ENCODE measurements at regions not wholly inside any gene's neighbourhood (a gene's known extent, or its start where the extent isn't known, plus 50 kb on each side); places are given as distances from the start of the nearest gene placed in this dataset.

DNA sequence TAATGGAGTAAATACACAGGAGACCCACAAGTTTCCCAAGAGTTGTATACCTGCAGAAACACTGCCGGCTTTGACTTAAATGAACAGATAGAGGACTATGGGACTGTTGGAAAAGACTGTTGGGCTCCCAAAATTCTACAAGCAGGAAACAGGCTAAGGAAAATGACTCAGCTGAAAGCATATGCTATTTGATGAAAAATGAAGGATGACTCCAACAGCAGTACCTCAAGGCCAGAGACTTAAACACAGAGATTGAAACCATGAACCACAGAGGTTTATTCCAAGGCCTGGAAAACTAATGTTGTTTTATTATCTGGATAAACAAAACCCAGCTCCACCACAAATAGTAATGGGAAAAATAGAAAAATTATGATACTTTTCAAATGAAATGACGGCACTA is 187.7 kb downstream of the TNFSF18 start:
- Histone ChIP-seq H3K27ac (ENCODE audit: low read length) (no peak overlapping the region), H3F3A (ENCODE audit: insufficient read depth, low read length, poor library complexity, severe bottlenecking) (no peaks in the 10 kb centered on the region), H3K27me3 (ENCODE audit: insufficient read depth, low read depth, low read length) (no peaks in the 10 kb centered on the region), H3K79me2 (replicated peaks; ENCODE audit: insufficient read depth, low read length) (no peaks in the 10 kb centered on the region), H3K4me2 (ENCODE audit: low read length) (no peak overlapping the region), H3K9ac (ENCODE audit: low read length) (no peak overlapping the region), H3K4me3 (ENCODE audit: low read length) (no peak overlapping the region), H2AFZ (ENCODE audit: low read depth, low read length) (no peak overlapping the region), H4K20me1 (ENCODE audit: insufficient read depth) (no peaks in the 10 kb centered on the region), H3K9me3 (ENCODE audit: low read length) (no peaks in the 10 kb centered on the region), H3K9me2 (ENCODE audit: insufficient read depth, low read length) (no peaks in the 10 kb centered on the region), H3K36me3 (ENCODE audit: insufficient read depth, low read length) (no peaks in the 10 kb centered on the region)
- TF ChIP-seq, protein P1, sequence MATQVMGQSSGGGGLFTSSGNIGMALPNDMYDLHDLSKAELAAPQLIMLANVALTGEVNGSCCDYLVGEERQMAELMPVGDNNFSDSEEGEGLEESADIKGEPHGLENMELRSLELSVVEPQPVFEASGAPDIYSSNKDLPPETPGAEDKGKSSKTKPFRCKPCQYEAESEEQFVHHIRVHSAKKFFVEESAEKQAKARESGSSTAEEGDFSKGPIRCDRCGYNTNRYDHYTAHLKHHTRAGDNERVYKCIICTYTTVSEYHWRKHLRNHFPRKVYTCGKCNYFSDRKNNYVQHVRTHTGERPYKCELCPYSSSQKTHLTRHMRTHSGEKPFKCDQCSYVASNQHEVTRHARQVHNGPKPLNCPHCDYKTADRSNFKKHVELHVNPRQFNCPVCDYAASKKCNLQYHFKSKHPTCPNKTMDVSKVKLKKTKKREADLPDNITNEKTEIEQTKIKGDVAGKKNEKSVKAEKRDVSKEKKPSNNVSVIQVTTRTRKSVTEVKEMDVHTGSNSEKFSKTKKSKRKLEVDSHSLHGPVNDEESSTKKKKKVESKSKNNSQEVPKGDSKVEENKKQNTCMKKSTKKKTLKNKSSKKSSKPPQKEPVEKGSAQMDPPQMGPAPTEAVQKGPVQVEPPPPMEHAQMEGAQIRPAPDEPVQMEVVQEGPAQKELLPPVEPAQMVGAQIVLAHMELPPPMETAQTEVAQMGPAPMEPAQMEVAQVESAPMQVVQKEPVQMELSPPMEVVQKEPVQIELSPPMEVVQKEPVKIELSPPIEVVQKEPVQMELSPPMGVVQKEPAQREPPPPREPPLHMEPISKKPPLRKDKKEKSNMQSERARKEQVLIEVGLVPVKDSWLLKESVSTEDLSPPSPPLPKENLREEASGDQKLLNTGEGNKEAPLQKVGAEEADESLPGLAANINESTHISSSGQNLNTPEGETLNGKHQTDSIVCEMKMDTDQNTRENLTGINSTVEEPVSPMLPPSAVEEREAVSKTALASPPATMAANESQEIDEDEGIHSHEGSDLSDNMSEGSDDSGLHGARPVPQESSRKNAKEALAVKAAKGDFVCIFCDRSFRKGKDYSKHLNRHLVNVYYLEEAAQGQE (IDR thresholded peaks at IDR 0.05; ENCODE audit: borderline replicate concordance), result no peak
- no peak for TF ChIP-seq MXI1 (conservative IDR thresholded peaks at IDR 0.05; ENCODE audit: poor library complexity, severe bottlenecking)
- TF ChIP-seq EZH2 (IDR thresholded peaks at IDR 0.05; ENCODE audit: borderline replicate concordance, insufficient read depth, low read length, poor library complexity, severe bottlenecking), result no peak
- TF ChIP-seq EP300 (conservative IDR thresholded peaks at IDR 0.05; ENCODE audit: poor library complexity, severe bottlenecking), result no peak
- no peak for TF ChIP-seq TAF1 (IDR thresholded peaks at IDR 0.05; ENCODE audit: low read depth)
- no peak for TF ChIP-seq POLR2AphosphoS5 (IDR thresholded peaks at IDR 0.05)
- no peak for TF ChIP-seq RAD21 (conservative IDR thresholded peaks at IDR 0.05)
- no peak for TF ChIP-seq SMC3 (conservative IDR thresholded peaks at IDR 0.05; ENCODE audit: poor library complexity)
- TF ChIP-seq, protein P2, sequence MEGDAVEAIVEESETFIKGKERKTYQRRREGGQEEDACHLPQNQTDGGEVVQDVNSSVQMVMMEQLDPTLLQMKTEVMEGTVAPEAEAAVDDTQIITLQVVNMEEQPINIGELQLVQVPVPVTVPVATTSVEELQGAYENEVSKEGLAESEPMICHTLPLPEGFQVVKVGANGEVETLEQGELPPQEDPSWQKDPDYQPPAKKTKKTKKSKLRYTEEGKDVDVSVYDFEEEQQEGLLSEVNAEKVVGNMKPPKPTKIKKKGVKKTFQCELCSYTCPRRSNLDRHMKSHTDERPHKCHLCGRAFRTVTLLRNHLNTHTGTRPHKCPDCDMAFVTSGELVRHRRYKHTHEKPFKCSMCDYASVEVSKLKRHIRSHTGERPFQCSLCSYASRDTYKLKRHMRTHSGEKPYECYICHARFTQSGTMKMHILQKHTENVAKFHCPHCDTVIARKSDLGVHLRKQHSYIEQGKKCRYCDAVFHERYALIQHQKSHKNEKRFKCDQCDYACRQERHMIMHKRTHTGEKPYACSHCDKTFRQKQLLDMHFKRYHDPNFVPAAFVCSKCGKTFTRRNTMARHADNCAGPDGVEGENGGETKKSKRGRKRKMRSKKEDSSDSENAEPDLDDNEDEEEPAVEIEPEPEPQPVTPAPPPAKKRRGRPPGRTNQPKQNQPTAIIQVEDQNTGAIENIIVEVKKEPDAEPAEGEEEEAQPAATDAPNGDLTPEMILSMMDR (IDR thresholded peaks at IDR 0.05; ENCODE audit: poor library complexity, severe bottlenecking), result no peak

DNA sequence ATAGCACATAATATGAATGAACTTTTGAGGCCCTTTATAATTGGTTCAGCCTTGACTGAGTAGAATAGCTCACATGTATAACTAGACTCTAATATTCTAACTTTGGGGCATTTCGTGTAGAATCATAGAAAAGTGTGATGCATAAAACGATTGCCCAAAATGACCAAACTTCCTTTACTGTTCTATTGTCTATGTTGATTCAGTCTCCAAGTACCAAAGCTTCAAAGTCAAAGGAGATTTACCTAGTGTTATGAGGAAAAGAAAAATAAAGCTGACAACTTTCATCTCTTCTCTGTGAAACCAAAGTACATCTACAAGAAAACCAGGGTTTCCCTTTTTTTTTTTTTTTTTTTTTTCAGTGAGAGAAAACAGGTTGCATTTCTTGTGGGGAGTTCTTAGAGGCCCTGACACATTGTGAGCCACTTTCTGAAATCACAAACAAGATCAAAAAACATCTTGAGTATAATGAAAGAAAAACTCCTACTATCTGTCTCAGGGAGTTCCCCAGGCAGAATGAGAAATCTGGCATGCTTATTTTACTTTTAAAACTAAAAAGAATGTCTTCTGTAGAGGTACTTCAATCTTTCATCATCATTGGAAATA is 183.4 kb downstream of the TNFSF18 start:
- Histone ChIP-seq H3K27me3 (ENCODE audit: insufficient read depth, low read depth, low read length) (no peaks in the 10 kb centered on the region), H3K9ac (ENCODE audit: low read length) (no peak overlapping the region), H3K27ac (ENCODE audit: low read length) (no peak overlapping the region), H4K20me1 (ENCODE audit: insufficient read depth) (no peaks in the 10 kb centered on the region), H3K4me3 (ENCODE audit: low read length) (no peak overlapping the region), H3K36me3 (ENCODE audit: insufficient read depth, low read length) (no peaks in the 10 kb centered on the region), H3K4me2 (ENCODE audit: low read length) (no peak overlapping the region), H3K79me2 (replicated peaks; ENCODE audit: insufficient read depth, low read length) (no peaks in the 10 kb centered on the region), H2AFZ (ENCODE audit: low read depth, low read length) (no peak overlapping the region), H3F3A (ENCODE audit: insufficient read depth, low read length, poor library complexity, severe bottlenecking) (no peaks in the 10 kb centered on the region), H3K9me2 (ENCODE audit: insufficient read depth, low read length) (no peaks in the 10 kb centered on the region), H3K9me3 (ENCODE audit: low read length) (no peaks in the 10 kb centered on the region)
- TF ChIP-seq POLR2AphosphoS5 (IDR thresholded peaks at IDR 0.05), result no peak
- TF ChIP-seq, protein P2 (IDR thresholded peaks at IDR 0.05; ENCODE audit: poor library complexity, severe bottlenecking), result no peak
- no peak for TF ChIP-seq SMC3 (conservative IDR thresholded peaks at IDR 0.05; ENCODE audit: poor library complexity)
- no peak for TF ChIP-seq EP300 (conservative IDR thresholded peaks at IDR 0.05; ENCODE audit: poor library complexity, severe bottlenecking)
- TF ChIP-seq, protein P1 (IDR thresholded peaks at IDR 0.05; ENCODE audit: borderline replicate concordance), result no peak
- no peak for TF ChIP-seq TAF1 (IDR thresholded peaks at IDR 0.05; ENCODE audit: low read depth)
- TF ChIP-seq EZH2 (IDR thresholded peaks at IDR 0.05; ENCODE audit: borderline replicate concordance, insufficient read depth, low read length, poor library complexity, severe bottlenecking), result no peak
- TF ChIP-seq RAD21 (conservative IDR thresholded peaks at IDR 0.05), result no peak

Measured in neural cell (in vitro differentiated cells).